Type B pancreatic cell (in vitro differentiated cells): ENCODE measurements at regions not wholly inside any gene's neighbourhood (a gene's known extent, or its start where the extent isn't known, plus 50 kb on each side); places are given as distances from the start of the nearest gene placed in this dataset.

ENCODE experiments used
- DNase-seq: peaks from one replicate; pipeline ENCODE4 v3.0.0; 2021; ENCODE audit warnings: mixed read lengths; ENCODE audit not compliant: unreplicated experiment; ENCODE audit errors: extremely low spot score
- H3K27ac Mint-ChIP-seq: 2 replicates; pipeline ENCODE4 v1.8.0; 2021; ENCODE audit warnings: mild to moderate bottlenecking, mixed read lengths
- H3K27me3 Mint-ChIP-seq: 2 replicates; pipeline ENCODE4 v1.8.0; 2021; ENCODE audit warnings: mixed read lengths
- H3K36me3 Mint-ChIP-seq: 2 replicates; pipeline ENCODE4 v1.8.0; 2021; ENCODE audit warnings: mixed read lengths
- H3K4me1 Mint-ChIP-seq: one replicate; pipeline ENCODE4 v1.8.0; 2021; ENCODE audit warnings: mixed read lengths; ENCODE audit not compliant: unreplicated experiment
- H3K4me3 Mint-ChIP-seq: 2 replicates; pipeline ENCODE4 v1.8.0; 2021; ENCODE audit warnings: mild to moderate bottlenecking, mixed read lengths
- H3K9me3 Mint-ChIP-seq: 2 replicates; pipeline ENCODE4 v1.8.0; 2021; ENCODE audit warnings: mixed read lengths
- TF ChIP-seq, protein P1 (sequence below): fragments of 200-600 bp; sonication (generic); conservative IDR thresholded peaks from 2 replicates; pipeline ENCODE4 v1.5.0; 2021; ENCODE audit warnings: antibody characterized with exemption, mild to moderate bottlenecking

DNA sequence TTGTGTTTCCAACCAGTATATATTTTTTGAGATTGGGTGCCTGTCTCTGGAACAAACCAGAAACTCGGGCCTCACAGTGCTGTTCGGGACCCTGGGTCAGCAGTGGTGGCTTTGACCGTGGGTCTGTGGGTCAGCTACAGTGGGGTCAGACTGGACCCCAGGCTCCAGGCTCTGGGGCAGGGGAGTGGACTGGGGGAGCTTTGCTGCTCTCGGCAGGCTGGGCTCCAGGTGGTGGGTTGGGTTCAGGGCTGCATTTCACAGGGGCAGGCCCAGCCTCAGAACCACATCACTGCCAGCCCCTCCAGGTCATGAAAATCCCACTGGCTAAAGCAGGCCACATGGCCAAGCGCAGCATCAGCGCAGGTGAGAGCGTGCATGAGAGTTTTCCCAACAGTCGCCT is 1279.3 kb downstream of the BRD1 start:
- Mint-ChIP-seq H3K36me3 (no peaks in the 10 kb centered on the region), H3K27ac (no peak overlapping the region), H3K9me3 (no peaks in the 10 kb centered on the region), H3K4me1 (no peaks in the 10 kb centered on the region), H3K27me3 (peaks cover 3% of the 10 kb centered on the region), H3K4me3 (no peak overlapping the region)
- TF ChIP-seq, protein P1, sequence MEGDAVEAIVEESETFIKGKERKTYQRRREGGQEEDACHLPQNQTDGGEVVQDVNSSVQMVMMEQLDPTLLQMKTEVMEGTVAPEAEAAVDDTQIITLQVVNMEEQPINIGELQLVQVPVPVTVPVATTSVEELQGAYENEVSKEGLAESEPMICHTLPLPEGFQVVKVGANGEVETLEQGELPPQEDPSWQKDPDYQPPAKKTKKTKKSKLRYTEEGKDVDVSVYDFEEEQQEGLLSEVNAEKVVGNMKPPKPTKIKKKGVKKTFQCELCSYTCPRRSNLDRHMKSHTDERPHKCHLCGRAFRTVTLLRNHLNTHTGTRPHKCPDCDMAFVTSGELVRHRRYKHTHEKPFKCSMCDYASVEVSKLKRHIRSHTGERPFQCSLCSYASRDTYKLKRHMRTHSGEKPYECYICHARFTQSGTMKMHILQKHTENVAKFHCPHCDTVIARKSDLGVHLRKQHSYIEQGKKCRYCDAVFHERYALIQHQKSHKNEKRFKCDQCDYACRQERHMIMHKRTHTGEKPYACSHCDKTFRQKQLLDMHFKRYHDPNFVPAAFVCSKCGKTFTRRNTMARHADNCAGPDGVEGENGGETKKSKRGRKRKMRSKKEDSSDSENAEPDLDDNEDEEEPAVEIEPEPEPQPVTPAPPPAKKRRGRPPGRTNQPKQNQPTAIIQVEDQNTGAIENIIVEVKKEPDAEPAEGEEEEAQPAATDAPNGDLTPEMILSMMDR, result no peak
- DNase-seq, result no peak

DNA sequence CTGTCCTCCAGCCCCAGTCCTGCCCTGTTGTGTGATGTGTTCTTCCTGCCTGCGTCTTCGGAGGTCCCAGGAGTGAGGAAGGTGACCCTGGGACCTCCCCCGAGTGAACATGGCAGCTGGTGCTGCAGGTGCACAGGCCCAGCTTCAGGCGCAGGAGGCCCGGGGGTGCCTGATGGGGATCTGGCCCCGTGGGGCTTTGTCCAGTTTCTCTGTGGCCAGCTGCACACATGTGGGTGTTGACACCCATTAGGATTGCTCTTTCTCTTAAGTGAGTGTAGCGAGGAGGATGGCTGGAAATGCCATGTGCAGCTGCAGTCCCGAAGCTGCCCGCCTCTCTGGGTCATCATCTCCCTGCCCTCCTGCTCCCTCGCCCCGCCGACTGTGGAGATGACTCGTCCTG is 1279.7 kb downstream of the BRD1 start:
- Mint-ChIP-seq H3K27ac (no peak overlapping the region), H3K27me3 (peaks cover 3% of the 10 kb centered on the region), H3K4me3 (no peak overlapping the region), H3K4me1 (no peaks in the 10 kb centered on the region), H3K36me3 (no peaks in the 10 kb centered on the region), H3K9me3 (no peaks in the 10 kb centered on the region)
- DNase-seq, result no peak
- TF ChIP-seq, protein P1, result no peak

DNA sequence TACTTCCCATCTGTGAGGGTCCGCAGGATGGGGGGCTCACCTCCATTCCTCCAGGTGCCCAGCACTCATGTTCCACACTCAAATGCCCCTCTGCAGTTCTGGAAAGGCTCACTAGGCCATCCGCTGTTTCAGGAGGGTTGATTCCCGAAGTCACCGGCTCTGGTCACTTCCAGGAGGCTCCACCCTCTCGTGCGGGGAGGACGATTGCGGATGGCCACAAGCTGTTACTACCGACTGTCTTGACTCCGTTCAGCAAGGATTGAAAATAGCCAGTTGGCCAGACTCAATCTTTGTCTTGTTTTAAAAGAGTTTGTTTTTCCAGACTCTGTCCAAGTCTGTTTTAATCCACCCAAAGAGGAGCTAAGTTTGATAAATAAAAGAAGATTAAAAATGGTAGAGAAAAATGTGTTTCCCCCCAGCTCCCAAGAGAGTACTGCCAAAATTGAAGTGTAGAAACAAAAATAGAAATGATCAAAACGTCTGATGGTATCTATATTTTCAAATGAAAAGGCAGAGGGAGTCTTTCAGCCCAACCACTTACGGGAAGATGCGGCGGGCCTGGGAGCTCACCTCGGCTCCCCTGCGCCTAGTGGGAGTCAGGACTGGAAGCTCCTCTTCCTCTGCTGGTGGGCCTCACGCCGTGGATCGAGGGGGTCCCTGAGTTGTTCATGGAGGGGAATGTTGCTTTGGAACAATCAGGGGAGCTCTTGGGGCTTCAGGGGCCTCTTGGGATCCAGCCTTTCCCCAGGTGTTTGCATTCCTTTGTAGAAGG is 1280.8 kb downstream of the BRD1 start:
- DNase-seq, result no peak
- Mint-ChIP-seq H3K4me3 (no peak overlapping the region), H3K27me3 (peaks cover 3% of the 10 kb centered on the region)

GRCh38 chr22:48545987-48546386 is 1281.7 kb downstream of the BRD1 start:
- Mint-ChIP-seq H3K27ac (no peak overlapping the region), H3K9me3 (no peaks in the 10 kb centered on the region), H3K27me3 (peaks cover 3% of the 10 kb centered on the region), H3K36me3 (no peaks in the 10 kb centered on the region), H3K4me1 (no peaks in the 10 kb centered on the region), H3K4me3 (no peak overlapping the region)
- no peak for DNase-seq
- TF ChIP-seq, protein P1, result no peak

More for the DNA sequence above, 1280.8 kb downstream of the BRD1 start:
- Mint-ChIP-seq H3K36me3 (no peaks in the 10 kb centered on the region), H3K4me1 (no peaks in the 10 kb centered on the region), H3K9me3 (no peaks in the 10 kb centered on the region), H3K27ac (no peak overlapping the region)
- TF ChIP-seq, protein P1, result no peak

DNA sequence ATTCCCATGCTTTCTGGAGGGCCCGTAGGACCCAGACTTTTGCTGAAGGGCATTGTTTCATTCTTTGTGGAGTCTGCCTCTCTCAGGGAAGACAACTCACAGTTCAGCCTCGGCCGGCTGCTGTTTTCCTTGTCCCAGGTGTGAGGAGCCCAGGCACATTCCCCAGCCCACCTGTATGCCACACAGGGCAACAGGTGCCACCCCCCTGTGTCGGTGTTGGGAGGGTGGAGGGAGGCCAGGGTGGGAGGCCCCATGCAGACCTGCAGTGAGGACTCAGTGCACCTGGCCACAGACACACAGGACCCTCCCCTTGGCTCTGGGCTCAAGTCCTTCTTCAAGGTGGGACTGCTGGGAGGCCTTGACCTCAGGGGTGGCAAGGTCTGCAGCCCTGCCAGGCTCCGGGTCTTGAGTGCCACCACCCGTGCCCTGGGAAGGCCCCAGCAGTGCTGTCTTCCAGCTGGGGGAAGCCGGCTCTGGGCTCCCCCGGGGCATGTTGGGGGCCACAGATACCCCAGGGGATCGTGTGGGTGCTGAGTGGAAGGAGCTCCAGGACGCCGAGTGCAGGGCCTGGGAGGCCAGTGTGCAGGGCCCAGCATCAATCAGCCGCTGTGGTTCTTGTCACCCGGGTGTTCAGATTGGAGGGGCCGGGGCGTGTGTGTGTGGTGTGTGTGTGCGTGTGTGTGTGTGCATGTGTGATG is 1286.1 kb downstream of the BRD1 start:
- DNase-seq, result no peak
- Mint-ChIP-seq H3K4me3 (no peak overlapping the region), H3K27ac (no peak overlapping the region), H3K4me1 (peaks cover 9% of the 10 kb centered on the region), H3K27me3 (no peaks in the 10 kb centered on the region), H3K36me3 (no peaks in the 10 kb centered on the region), H3K9me3 (no peaks in the 10 kb centered on the region)
- TF ChIP-seq, protein P1, result no peak
